ENCODE measurements at regions not wholly inside any gene's neighbourhood (a gene's known extent, or its start where the extent isn't known, plus 50 kb on each side); places are given as distances from the start of the nearest gene placed in this dataset.
"Not testable (repeated sequence)": the region's sequence is repeated elsewhere in the genome, so short reads cannot be mapped to it uniquely, and the experiment has no call there.

DNA sequence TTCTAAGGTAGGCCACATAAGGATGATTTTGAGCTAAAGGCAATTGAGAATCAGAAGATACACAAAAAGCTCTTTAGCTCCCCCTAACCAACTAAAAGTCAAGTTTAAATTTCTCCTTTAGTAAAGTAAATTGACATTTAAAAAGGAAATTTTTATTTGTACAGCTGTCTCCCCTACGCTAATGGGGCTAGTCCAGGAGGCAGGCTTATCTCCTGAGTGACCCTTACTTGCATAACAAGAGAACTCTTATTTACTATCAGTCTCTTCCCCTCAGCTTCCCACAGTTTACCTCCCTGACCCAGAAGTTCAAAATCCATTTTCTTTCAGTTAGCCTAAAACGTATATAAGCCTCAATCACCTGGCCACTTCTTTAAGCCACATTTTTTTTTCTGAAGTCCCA, 1002.8 kb upstream of the NRXN1 start:
- peak; percentile 3 for DNase-seq (ENCODE audit: low read depth)
- H3K4me3 ChIP-seq (ENCODE audit: control insufficient read depth, low read depth, low read length), result no peak overlapping the region
- TF ChIP-seq, protein P1, sequence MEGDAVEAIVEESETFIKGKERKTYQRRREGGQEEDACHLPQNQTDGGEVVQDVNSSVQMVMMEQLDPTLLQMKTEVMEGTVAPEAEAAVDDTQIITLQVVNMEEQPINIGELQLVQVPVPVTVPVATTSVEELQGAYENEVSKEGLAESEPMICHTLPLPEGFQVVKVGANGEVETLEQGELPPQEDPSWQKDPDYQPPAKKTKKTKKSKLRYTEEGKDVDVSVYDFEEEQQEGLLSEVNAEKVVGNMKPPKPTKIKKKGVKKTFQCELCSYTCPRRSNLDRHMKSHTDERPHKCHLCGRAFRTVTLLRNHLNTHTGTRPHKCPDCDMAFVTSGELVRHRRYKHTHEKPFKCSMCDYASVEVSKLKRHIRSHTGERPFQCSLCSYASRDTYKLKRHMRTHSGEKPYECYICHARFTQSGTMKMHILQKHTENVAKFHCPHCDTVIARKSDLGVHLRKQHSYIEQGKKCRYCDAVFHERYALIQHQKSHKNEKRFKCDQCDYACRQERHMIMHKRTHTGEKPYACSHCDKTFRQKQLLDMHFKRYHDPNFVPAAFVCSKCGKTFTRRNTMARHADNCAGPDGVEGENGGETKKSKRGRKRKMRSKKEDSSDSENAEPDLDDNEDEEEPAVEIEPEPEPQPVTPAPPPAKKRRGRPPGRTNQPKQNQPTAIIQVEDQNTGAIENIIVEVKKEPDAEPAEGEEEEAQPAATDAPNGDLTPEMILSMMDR (conservative IDR thresholded peaks at IDR 0.05; ENCODE audit: control insufficient read depth, insufficient read depth, low read depth, low read length), result no peak

DNA sequence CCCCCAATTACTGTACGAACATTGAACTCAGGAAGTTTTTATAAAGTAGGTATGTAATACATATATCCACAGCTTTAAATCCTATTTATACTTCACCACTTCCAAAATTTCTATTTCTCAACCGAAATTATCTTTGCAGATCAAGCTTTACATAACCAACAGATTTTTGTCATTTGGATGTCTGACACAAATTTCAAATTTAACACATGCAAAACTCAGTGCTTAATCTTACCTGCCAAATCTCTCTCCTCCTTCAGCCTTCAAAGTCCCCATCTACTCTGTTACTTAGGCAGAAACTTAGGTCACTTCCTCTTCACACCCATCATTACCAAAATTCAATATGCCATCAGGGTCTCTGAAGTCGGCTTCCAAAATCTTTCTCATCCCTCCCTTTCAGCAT, 990.1 kb upstream of the NRXN1 start:
- TF ChIP-seq, protein P1 (conservative IDR thresholded peaks at IDR 0.05; ENCODE audit: control insufficient read depth, insufficient read depth, low read depth, low read length), result no peak
- H3K4me3 ChIP-seq (ENCODE audit: control insufficient read depth, low read depth, low read length), result no peak overlapping the region
- DNase-seq (ENCODE audit: low read depth), result no peak

DNA sequence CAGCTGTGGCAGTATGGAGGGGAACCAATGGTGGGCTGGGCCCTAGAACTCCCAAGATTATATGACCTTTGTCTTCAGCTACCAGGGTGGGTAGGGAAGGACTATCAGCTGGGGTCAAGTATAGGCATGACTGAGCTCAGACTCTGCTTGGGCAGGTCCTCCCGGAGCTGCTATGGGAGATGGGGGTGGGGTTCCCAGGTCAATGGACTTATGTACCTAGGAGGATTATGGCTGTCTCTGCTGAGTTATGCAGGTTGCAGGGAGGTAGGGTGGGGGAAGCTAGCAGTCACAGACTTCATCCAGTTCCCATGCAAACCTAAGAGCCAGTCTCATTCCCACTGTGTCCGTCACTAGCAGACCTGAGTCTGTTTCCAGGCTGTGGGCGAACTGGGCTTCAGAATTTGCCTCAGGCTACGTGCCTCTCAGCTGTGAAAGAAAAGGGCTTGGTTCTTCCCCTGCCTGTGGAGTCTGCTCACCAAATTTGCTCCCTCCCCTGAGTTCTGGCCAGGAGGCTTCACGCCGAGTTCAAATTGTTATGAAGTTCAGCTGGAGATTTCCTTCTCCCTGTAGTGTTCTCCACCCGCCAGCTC, 985.8 kb upstream of the NRXN1 start:
- no peak for DNase-seq (ENCODE audit: low read depth)
- H3K4me3 ChIP-seq (ENCODE audit: control insufficient read depth, low read depth, low read length), result no peak overlapping the region
- TF ChIP-seq, protein P1 (conservative IDR thresholded peaks at IDR 0.05; ENCODE audit: control insufficient read depth, insufficient read depth, low read depth, low read length), result no peak

DNA sequence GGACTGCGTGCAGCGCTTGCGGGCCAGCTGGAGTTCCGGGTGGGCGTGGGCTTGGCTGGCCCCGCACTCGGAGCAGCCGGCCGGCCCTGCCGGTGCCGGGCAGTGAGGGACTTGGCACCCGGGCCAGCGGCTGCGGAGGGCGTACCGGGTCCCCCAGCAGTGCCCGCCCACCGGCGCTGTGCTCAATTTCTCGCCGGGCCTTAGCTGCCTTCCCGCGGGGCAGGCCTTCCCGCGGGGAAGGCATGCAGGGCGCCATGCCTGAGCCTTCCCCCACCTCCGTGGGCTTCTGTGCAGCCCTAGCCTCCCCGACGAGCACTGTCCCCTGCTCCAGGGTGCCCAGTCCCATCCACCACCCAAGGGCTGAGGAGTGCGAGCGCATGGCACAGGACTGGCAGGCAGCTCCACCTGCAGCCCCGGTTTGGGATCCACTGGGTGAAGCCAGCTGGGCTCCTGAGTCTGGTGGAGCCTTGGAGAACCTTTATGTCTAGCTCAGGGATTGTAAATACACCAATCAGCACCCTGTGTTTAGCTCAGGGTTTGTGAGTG, 975.0 kb upstream of the NRXN1 start:
- not testable (repeated sequence) for DNase-seq (ENCODE audit: low read depth)

DNA sequence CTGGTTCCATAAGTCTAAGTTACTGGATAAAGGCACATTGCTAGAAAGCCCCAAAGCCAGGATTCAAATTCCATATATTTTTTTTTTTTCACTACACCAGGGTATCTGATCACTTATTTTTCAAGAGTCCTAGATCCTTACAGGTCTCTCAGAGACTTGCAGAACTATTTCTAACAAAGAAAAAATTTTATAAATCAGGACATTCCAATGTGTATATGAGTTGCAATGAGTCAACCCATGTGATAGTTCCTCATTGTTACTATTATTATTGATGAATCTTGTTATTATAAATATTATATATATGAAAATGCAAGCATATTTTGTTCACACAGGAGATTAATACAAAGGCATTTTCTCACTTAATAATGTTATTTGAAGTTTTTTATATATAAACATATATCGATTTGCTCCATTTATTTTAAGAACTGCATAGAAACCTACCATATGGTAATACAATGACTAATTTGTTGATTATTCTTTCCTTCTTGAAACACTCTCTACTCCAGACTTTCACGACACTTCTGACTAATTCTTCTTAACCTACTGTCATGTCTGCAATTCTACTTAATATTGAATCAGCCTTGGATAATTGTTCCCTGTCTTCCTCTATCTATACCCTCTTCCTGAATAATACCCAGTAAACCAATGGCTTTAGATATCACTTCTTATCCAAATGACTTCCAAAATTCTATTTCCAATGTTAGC, 968.4 kb upstream of the NRXN1 start:
- TF ChIP-seq, protein P1 (conservative IDR thresholded peaks at IDR 0.05; ENCODE audit: control insufficient read depth, insufficient read depth, low read depth, low read length), result no peak
- peak; percentile 78 for DNase-seq (ENCODE audit: low read depth)
- H3K4me3 ChIP-seq (ENCODE audit: control insufficient read depth, low read depth, low read length), result no peak overlapping the region

More for the DNA sequence above, 975.0 kb upstream of the NRXN1 start:
- not testable (repeated sequence) for H3K4me3 ChIP-seq (ENCODE audit: control insufficient read depth, low read depth, low read length)

DNA sequence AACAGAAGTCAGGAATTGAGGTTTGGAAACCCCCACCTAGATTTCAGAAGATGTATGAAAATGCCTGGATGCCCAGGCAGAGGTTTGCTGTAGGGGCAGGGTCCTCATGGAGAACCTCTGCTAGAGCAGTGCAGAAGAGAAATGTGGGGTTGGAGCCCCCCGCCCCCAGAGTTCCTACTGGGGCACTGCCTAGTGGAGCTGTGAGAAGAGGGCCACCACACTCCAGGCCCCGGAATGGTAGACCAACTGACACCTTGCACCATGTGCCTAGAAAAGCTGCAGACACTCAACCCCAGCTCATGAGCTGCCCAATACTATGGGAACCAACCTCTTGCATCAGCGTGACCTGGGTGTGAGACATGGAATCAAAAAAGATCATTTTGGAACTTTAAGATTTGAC, 967.0 kb upstream of the NRXN1 start:
- TF ChIP-seq, protein P1 (conservative IDR thresholded peaks at IDR 0.05; ENCODE audit: control insufficient read depth, insufficient read depth, low read depth, low read length), result no peak
- no peak for DNase-seq (ENCODE audit: low read depth)
- no peak overlapping the region for H3K4me3 ChIP-seq (ENCODE audit: control insufficient read depth, low read depth, low read length)

DNA sequence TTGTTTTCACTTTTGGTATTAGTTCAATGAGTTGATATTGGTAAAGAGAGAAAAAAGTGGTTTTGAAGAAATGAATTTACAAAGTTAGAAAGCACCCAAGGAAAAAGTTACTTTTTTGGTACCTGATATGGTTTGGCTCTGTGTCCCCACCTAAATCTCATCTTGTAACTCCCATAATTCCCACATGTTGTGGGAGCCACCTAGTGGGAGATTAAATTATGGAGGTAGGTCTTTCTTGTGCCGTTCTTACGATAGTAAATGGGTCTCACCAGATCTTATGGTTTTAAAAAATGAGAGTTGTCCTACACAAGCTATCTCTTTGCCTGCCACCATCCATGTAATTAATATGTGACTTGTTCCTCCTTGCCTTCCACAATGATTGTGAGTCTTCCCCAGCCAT, 965.6 kb upstream of the NRXN1 start:
- no peak overlapping the region for H3K4me3 ChIP-seq (ENCODE audit: control insufficient read depth, low read depth, low read length)
- peak; percentile 22 for DNase-seq (ENCODE audit: low read depth)
- TF ChIP-seq, protein P1 (conservative IDR thresholded peaks at IDR 0.05; ENCODE audit: control insufficient read depth, insufficient read depth, low read depth, low read length), result peak; percentile 1
